GM12892 (cell line): ENCODE measurements at regions not wholly inside any gene's neighbourhood (a gene's known extent, or its start where the extent isn't known, plus 50 kb on each side); places are given as distances from the start of the nearest gene placed in this dataset.
"Not testable (repeated sequence)": the region's sequence is repeated elsewhere in the genome, so short reads cannot be mapped to it uniquely, and the experiment has no call there.

Source experiments
- POLR2A ChIP-seq: IDR thresholded peaks from 2 replicates; pipeline ENCODE4 v1.6.1; 2011; ENCODE audit warnings: low read depth, low read length, control low read depth
- POLR2AphosphoS5 ChIP-seq: IDR thresholded peaks from 2 replicates; pipeline ENCODE4 v1.6.1; 2011; ENCODE audit warnings: low read depth, low read length, control low read depth
- TAF1 ChIP-seq: IDR thresholded peaks from 2 replicates; pipeline ENCODE4 v1.6.1; 2011; ENCODE audit warnings: low read depth, mild to moderate bottlenecking, control low read depth, low read length, borderline replicate concordance

- TF ChIP-seq POLR2A, TAF1, POLR2AphosphoS5: not testable (repeated sequence)
Observed at GRCh38 chr11:3520905-3521304, 120.9 kb downstream of the ART5 start.
